Left ventricle myocardium inferior (tissue), 1 donor: ENCODE measurements at regions not wholly inside any gene's neighbourhood (a gene's known extent, or its start where the extent isn't known, plus 50 kb on each side); places are given as distances from the start of the nearest gene placed in this dataset.
"Not testable (repeated sequence)": the region's sequence is repeated elsewhere in the genome, so short reads cannot be mapped to it uniquely, and the experiment has no call there.

Experiments
- DNase-seq: peaks from one replicate; pipeline ENCODE4 v3.0.0-alpha.2; 2020
- H3K27ac ChIP-seq: fragments of 200-600 bp; replicated peaks from 2 replicates; pipeline ENCODE4 v1.8.0; 2021
- H3K27me3 ChIP-seq: fragments of 200-600 bp; 2 replicates; pipeline ENCODE4 v1.8.0; 2021; ENCODE audit warnings: low read depth
- H3K36me3 ChIP-seq: fragments of 200-600 bp; 2 replicates; pipeline ENCODE4 v1.8.0; 2021
- H3K4me1 ChIP-seq: fragments of 200-600 bp; 2 replicates; pipeline ENCODE4 v1.8.0; 2021
- H3K4me3 ChIP-seq: fragments of 200-600 bp; 2 replicates; pipeline ENCODE4 v1.8.0; 2021; ENCODE audit warnings: mild to moderate bottlenecking, moderate library complexity
- H3K9me3 ChIP-seq: fragments of 200-600 bp; replicated peaks from 2 replicates; pipeline ENCODE4 v1.8.0; 2021
- CTCF ChIP-seq: fragments of 200-600 bp; IDR thresholded peaks from 2 replicates; pipeline ENCODE4 v1.8.0; 2021; ENCODE audit warnings: antibody characterized with exemption, mild to moderate bottlenecking, borderline replicate concordance
- intact Hi-C: fragments of 100-400 bp; cut with micrococcal nuclease; formaldehyde crosslinking; loops from one replicate; pipeline ENCODE4 v1.11.0; 2022
- donor health status: DM: no; HTN: yes; CAD: no; lungs with severe emphysema.

- Histone ChIP-seq H3K9me3 (peaks cover 31% of the 10 kb centered on the region), H3K36me3 (no peaks in the 10 kb centered on the region), H3K4me3 (no peak overlapping the region), H3K4me1 (no peaks in the 10 kb centered on the region), H3K27me3 (no peaks in the 10 kb centered on the region), H3K27ac (no peak overlapping the region)
- TF ChIP-seq CTCF: no peak
- intact Hi-C loops: no loop called here
- no peak for DNase-seq
These were observed 472.3 kb downstream of the MMUT start for GRCh38 chr6:48990739-48991138.

- H3K27me3 ChIP-seq: no peaks in the 10 kb centered on the region
- H3K27ac ChIP-seq: no peak overlapping the region
- intact Hi-C loops: no loop called here
- H3K36me3 ChIP-seq: no peaks in the 10 kb centered on the region
- no peaks in the 10 kb centered on the region for H3K4me1 ChIP-seq
- H3K9me3 ChIP-seq: peaks cover 38% of the 10 kb centered on the region
- TF ChIP-seq CTCF: no peak
- DNase-seq: no peak
- no peak overlapping the region for H3K4me3 ChIP-seq
These were observed 476.2 kb downstream of the MMUT start for GRCh38 chr6:48986845-48987244.

GRCh38 chr6:48986105-48986504 is 476.9 kb downstream of the MMUT start:
- Histone ChIP-seq H3K27ac (no peak overlapping the region), H3K27me3 (no peaks in the 10 kb centered on the region), H3K4me1 (no peaks in the 10 kb centered on the region), H3K36me3 (no peaks in the 10 kb centered on the region), H3K4me3 (no peak overlapping the region), H3K9me3 (peaks cover 38% of the 10 kb centered on the region)
- no peak for TF ChIP-seq CTCF
- intact Hi-C loops: no loop called here
- DNase-seq: no peak

GRCh38 chr6:48985025-48985424 is 478.0 kb downstream of the MMUT start:
- Histone ChIP-seq H3K9me3 (peaks cover 35% of the 10 kb centered on the region), H3K4me1 (no peaks in the 10 kb centered on the region), H3K4me3 (no peak overlapping the region), H3K27me3 (no peaks in the 10 kb centered on the region), H3K27ac (no peak overlapping the region), H3K36me3 (no peaks in the 10 kb centered on the region)
- no peak for DNase-seq
- no peak for TF ChIP-seq CTCF
- intact Hi-C loops: no loop called here

- intact Hi-C loops, DNase-seq: not testable (repeated sequence)
These were observed 479.1 kb downstream of the MMUT start for GRCh38 chr6:48983968-48984367.

GRCh38 chr6:48983377-48983776 is 479.7 kb downstream of the MMUT start:
- TF ChIP-seq CTCF: no peak
- no peak overlapping the region for H3K27ac ChIP-seq
- H3K9me3 ChIP-seq: peaks cover 21% of the 10 kb centered on the region
- no peaks in the 10 kb centered on the region for H3K4me1 ChIP-seq
- H3K27me3 ChIP-seq: no peaks in the 10 kb centered on the region
- H3K36me3 ChIP-seq: no peaks in the 10 kb centered on the region
- no peak for DNase-seq
- intact Hi-C loops: no loop called here
- H3K4me3 ChIP-seq: no peak overlapping the region

More at GRCh38 chr6:48983968-48984367, 479.1 kb downstream of the MMUT start:
- not testable (repeated sequence) for H3K4me3 ChIP-seq, H3K4me1 ChIP-seq, H3K36me3 ChIP-seq, H3K27ac ChIP-seq, H3K27me3 ChIP-seq
- H3K9me3 ChIP-seq: peaks cover 25% of the 10 kb centered on the region
